ENCODE measurements at regions not wholly inside any gene's neighbourhood (a gene's known extent, or its start where the extent isn't known, plus 50 kb on each side); places are given as distances from the start of the nearest gene placed in this dataset.

DNA sequence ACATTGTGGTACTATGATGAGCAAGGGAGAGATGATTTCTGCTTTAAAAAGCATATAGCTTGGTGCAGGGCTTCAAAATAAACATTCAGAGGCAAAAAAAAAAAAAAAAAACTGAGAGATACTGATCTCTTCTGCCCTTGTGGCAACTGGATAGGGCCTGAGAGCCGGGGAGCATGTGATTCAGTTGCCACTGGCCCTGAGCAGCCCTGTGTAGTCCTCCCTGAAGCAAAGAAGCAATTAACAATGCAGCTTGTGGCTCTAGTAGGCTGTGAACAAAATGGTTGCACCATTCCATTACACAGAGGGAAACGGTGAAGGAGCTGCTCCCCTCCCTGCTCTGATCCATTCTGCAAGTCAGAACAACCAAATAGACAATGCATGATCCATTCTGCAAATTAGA lies 347.5 kb upstream of the DAB2 start (continued):
- no peak for TF ChIP-seq HOXA7 (CRISPR knock-in tag; IDR thresholded peaks at IDR 0.05)
- no peak for TF ChIP-seq HEYL (CRISPR knock-in tag; IDR thresholded peaks at IDR 0.05)
- no peak for TF ChIP-seq CBX2 (IDR thresholded peaks at IDR 0.05; ENCODE audit: borderline replicate concordance, low read depth)

DNA sequence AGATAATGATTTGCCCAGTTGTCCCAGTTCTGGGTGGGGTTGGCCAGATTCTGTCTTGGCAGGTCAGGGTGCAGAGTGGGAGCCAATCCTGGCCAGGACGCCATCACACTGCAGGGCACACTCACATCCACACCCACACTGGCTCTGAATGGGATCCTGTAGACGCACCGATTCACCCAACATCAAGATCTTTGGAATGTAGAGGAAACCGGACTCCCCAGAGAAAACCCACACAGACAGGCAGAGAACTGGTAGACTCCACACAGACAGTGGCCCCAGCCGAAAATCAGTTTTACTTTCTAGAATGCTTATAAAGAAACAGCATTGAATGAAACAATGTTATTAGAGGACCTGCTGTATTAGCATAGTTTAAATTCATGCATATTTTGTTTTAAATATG lies 343.1 kb upstream of the DAB2 start:
- no peaks in the 10 kb centered on the region for H3K9me3 ChIP-seq
- H3K27ac ChIP-seq, result no peak overlapping the region
- FAIRE-seq, result no peak
- TF ChIP-seq GATA3 (IDR thresholded peaks at IDR 0.05; ENCODE audit: borderline replicate concordance) (no peak), KDM5A (IDR thresholded peaks at IDR 0.05) (no peak), ZNF302 (CRISPR knock-in tag; IDR thresholded peaks at IDR 0.05) (no peak), EHMT2 (IDR thresholded peaks at IDR 0.05; ENCODE audit: low read depth) (no peak), MAZ (IDR thresholded peaks at IDR 0.05; ENCODE audit: borderline replicate concordance, low read depth, low read length) (no peak), CHD2 (IDR thresholded peaks at IDR 0.05; ENCODE audit: low read length, partially characterized antibody) (no peak), FOSL2 (IDR thresholded peaks at IDR 0.05) (no peak), FOSL2 (CRISPR knock-in tag; IDR thresholded peaks at IDR 0.05) (no peak), POLR2AphosphoS2 (conservative IDR thresholded peaks at IDR 0.05; ENCODE audit: low read length) (no peak), RARB (CRISPR knock-in tag; IDR thresholded peaks at IDR 0.05) (no peak), CEBPB (IDR thresholded peaks at IDR 0.05) (no peak), ZC3H11A (IDR thresholded peaks at IDR 0.05) (no peak), HEYL (CRISPR knock-in tag; IDR thresholded peaks at IDR 0.05) (no peak), ZSCAN20 (CRISPR knock-in tag; IDR thresholded peaks at IDR 0.05) (no peak), RCOR1 (IDR thresholded peaks at IDR 0.05; ENCODE audit: low read depth, low read length) (no peak)
- TF ChIP-seq, protein P1, sequence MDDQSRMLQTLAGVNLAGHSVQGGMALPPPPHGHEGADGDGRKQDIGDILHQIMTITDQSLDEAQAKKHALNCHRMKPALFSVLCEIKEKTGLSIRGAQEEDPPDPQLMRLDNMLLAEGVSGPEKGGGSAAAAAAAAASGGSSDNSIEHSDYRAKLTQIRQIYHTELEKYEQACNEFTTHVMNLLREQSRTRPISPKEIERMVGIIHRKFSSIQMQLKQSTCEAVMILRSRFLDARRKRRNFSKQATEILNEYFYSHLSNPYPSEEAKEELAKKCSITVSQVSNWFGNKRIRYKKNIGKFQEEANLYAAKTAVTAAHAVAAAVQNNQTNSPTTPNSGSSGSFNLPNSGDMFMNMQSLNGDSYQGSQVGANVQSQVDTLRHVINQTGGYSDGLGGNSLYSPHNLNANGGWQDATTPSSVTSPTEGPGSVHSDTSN (IDR thresholded peaks at IDR 0.05), result no peak
- TF ChIP-seq, protein P2, sequence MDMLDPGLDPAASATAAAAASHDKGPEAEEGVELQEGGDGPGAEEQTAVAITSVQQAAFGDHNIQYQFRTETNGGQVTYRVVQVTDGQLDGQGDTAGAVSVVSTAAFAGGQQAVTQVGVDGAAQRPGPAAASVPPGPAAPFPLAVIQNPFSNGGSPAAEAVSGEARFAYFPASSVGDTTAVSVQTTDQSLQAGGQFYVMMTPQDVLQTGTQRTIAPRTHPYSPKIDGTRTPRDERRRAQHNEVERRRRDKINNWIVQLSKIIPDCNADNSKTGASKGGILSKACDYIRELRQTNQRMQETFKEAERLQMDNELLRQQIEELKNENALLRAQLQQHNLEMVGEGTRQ (IDR thresholded peaks at IDR 0.05), result no peak
- TF ChIP-seq, protein P3, sequence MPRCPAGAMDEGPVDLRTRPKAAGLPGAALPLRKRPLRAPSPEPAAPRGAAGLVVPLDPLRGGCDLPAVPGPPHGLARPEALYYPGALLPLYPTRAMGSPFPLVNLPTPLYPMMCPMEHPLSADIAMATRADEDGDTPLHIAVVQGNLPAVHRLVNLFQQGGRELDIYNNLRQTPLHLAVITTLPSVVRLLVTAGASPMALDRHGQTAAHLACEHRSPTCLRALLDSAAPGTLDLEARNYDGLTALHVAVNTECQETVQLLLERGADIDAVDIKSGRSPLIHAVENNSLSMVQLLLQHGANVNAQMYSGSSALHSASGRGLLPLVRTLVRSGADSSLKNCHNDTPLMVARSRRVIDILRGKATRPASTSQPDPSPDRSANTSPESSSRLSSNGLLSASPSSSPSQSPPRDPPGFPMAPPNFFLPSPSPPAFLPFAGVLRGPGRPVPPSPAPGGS (IDR thresholded peaks at IDR 0.05), result no peak
- TF ChIP-seq, protein P4, sequence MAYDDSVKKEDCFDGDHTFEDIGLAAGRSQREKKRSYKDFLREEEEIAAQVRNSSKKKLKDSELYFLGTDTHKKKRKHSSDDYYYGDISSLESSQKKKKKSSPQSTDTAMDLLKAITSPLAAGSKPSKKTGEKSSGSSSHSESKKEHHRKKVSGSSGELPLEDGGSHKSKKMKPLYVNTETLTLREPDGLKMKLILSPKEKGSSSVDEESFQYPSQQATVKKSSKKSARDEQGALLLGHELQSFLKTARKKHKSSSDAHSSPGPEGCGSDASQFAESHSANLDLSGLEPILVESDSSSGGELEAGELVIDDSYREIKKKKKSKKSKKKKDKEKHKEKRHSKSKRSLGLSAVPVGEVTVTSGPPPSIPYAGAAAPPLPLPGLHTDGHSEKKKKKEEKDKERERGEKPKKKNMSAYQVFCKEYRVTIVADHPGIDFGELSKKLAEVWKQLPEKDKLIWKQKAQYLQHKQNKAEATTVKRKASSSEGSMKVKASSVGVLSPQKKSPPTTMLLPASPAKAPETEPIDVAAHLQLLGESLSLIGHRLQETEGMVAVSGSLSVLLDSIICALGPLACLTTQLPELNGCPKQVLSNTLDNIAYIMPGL (CRISPR knock-in tag; IDR thresholded peaks at IDR 0.05; ENCODE audit: borderline replicate concordance), result no peak
- TF ChIP-seq, protein P5, sequence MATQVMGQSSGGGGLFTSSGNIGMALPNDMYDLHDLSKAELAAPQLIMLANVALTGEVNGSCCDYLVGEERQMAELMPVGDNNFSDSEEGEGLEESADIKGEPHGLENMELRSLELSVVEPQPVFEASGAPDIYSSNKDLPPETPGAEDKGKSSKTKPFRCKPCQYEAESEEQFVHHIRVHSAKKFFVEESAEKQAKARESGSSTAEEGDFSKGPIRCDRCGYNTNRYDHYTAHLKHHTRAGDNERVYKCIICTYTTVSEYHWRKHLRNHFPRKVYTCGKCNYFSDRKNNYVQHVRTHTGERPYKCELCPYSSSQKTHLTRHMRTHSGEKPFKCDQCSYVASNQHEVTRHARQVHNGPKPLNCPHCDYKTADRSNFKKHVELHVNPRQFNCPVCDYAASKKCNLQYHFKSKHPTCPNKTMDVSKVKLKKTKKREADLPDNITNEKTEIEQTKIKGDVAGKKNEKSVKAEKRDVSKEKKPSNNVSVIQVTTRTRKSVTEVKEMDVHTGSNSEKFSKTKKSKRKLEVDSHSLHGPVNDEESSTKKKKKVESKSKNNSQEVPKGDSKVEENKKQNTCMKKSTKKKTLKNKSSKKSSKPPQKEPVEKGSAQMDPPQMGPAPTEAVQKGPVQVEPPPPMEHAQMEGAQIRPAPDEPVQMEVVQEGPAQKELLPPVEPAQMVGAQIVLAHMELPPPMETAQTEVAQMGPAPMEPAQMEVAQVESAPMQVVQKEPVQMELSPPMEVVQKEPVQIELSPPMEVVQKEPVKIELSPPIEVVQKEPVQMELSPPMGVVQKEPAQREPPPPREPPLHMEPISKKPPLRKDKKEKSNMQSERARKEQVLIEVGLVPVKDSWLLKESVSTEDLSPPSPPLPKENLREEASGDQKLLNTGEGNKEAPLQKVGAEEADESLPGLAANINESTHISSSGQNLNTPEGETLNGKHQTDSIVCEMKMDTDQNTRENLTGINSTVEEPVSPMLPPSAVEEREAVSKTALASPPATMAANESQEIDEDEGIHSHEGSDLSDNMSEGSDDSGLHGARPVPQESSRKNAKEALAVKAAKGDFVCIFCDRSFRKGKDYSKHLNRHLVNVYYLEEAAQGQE (IDR thresholded peaks at IDR 0.05), result no peak
- no peak overlapping the region for H3K4me3 ChIP-seq
- ATAC-seq, result no peak
- no peaks in the 10 kb centered on the region; the same call in 2 of the 3 replicates for H3K4me1 ChIP-seq
- no peak overlapping the region for H3K4me2 ChIP-seq
- ChIA-PET POLR2A (no interaction called here), CTCF (no interaction called here)
- 78% methylated on average over 5 of the region's 5 CpGs for WGBS (ENCODE audit: missing lambda C conversion rate)
- no peak for DNase-seq (ENCODE audit: low read depth in 1 of 2, low spot score in 1 of 2)
